NAMALWA (cell line): ENCODE measurements at regions not wholly inside any gene's neighbourhood (a gene's known extent, or its start where the extent isn't known, plus 50 kb on each side); places are given as distances from the start of the nearest gene placed in this dataset.
"Not testable (repeated sequence)": the region's sequence is repeated elsewhere in the genome, so short reads cannot be mapped to it uniquely, and the experiment has no call there.

Experiments used
- DNase-seq: peaks from one replicate; pipeline ENCODE4 v3.0.0-alpha.2; 2015; ENCODE audit warnings: low spot score

DNA sequence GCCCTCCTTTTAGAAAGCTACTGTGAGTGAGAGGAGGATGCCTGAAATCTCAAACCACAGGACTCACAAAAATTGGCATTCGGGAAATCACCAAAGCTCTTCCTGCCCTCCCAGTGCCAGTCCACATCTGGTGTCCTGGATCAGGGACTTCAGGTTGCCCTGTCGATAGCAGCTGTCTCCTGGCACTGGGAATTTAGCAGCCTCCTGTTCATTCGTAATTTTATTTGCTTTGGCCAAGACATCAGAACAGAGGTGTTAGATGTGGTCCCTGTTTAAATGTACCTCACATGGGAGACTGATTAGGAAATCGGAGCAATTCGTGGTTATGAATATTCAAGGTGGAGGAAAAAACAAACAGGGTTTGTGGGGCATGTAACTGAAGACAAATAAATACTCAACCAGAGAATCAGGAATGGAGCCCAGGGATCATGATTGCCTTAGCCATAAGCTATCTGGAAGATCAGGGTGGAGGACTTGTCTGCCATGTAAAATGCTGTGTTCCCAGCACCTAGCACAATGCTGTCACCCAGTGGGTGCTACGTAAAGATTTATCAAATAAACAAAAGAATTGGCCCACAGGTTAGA, 265.2 kb upstream of the PROK2 start:
- no peak for DNase-seq

- no peak for DNase-seq
Measured at GRCh38 chr3:72049300-72049699, 264.4 kb upstream of the PROK2 start.

DNA sequence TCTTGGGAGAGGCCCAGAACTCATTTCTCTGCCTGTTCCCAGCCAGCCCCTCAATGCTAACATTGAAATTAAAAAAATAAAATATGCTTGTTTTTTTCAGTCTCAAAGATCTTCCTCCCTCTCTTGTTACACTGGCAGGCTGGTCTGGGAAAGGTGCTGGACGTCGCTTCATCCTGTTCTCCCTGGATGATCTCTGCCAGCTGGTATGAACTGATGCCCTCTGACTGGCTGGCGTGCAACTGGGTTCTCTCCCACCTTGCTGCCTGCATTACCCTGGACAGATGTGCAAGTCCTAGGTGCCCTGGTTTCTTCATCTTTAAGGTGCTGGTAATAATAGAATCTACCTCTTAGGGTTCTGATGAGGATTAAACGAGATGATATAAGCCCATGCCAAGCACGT, 263.9 kb upstream of the PROK2 start:
- DNase-seq: no peak

GRCh38 chr3:72047221-72047871, 262.4 kb upstream of the PROK2 start:
- DNase-seq: no peak

- DNase-seq: no peak
Measured at GRCh38 chr3:72044231-72044855, 259.4 kb upstream of the PROK2 start.

GRCh38 chr3:72043204-72044133, 258.5 kb upstream of the PROK2 start:
- DNase-seq: no peak

DNA sequence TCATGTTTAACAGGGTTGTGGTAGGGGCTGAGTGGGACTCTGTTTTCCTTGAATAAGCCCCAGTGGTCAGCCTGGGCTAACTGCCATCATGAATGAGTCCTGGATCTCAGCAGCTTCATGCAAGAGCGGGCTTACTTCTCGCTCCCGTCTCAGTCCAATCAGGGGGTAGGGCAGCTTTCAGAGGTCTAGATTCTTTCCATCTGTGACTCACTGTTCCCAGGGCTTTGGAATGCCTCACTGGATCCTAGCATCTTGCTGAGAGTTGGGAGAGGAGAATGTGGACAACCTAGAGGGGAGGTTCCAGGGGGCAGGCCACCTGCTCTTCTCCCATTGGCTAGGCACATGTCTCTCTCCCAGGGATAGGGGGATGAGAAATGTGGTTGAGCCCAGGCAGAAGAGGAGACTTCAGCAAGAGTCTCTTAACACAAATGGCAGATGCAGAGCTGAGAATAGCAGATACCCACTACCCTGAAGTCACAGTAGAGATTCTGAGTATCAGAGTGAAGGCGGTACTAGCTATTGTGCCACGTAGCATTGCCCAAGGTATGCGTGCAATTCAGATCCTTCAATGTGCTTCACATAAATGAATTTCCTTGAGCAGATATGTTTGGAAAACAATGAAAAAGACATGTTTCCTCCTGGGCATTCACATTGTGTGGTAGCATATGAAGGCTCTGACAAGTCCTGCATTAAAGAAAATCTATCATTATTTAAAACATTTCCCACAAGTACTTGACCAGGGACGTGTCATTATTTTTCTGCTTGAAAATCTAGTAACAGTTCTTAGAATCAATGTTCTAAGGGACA, 257.7 kb upstream of the PROK2 start:
- DNase-seq: no peak

DNA sequence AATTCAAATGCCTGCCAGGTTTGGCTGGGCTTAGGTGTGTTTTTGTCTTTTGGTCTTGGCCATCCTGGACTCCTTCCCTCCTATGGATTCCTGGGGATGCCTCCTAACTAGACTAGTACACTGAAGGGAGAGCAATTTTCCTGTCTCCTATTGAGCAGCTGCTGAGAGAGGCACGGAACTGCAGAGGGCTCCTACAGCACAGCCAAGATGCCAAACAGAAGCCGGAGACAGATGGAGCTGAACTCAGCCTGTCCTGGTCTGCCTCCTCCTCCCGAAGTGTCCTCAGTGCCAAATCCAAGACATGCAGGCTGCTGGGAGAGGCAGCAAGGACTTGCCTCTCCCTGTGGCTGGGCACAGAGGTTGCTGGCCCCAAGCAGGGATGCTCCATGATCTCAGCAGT, 256.6 kb upstream of the PROK2 start:
- DNase-seq: no peak

GRCh38 chr3:72041076-72041475, 256.1 kb upstream of the PROK2 start:
- no peak for DNase-seq

DNA sequence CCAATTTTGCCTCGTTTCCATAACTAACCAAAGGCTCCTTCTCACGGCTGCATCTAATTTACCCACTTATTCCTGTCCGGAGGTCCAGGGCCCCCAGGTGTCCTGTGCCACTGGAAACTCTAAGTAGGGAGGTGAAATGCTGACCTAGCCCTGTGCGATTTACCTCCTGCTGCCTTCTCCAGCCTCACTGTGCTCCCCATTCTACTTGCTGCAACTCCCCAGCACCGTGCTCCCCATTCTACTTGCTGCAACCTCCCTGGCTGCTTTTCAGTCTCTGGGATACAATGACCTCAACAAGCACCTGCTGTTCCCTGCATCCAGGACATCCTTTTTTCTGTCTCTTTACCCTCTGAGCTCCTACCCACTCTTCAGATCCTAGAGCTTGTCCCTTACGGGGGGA, 254.7 kb upstream of the PROK2 start:
- DNase-seq: no peak

DNA sequence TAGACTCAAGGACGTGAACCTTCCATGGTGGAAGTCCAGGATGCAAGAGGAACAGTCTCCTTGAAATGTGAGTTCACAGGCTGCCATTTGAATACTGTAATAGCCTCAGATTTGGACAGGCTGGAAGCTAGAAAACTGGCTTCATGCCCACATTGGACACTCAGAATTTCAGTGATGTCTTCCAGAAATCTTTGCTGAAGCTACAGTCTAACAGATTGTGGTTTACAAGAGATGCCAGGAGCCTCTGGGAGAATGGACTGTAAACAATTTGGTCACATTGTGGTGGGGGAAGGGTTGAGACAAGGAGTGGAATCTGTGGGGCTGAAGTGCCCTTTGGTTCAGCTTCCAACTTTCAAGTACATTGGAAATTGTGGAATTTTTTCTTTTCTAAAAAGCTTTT, 252.0 kb upstream of the PROK2 start:
- DNase-seq: no peak

- no peak for DNase-seq
Measured at GRCh38 chr3:72035606-72036005, 250.7 kb upstream of the PROK2 start.

GRCh38 chr3:72034986-72035385, 250.0 kb upstream of the PROK2 start:
- peak; percentile 48 for DNase-seq

DNA sequence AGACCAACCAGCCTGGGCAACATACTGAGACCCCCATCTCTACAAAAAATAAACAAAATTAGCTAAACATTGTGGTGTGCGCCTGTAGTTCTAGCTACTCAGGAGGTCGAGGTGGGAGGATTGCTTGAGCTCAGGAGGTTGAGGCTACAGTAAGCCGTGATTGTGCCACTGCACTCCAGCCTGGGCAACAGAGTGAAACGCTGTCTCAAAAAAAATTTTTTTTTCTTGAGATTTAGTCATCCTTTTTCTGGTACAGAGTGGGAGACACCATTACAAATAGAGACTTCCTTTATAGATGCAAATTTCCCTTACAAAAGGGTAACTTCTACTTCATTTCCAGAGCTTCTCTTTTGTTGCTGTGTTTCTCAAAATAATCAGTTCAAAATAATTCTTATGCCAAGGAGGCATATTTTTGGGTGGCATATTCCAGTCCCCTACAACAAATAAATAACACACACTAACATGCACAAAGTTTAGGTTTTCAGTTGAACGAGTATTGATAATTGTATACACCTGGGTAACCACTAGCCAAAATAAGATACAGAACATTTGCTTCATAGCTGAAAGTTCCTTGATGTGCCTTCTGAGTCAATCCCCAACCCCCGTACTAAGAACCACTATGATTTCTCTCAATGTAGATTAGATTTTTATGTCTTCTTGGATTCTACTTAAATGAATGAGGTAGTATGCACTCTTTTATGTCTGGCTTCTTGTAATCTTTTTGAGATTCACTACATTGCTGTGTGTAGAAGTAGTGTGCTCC, 248.9 kb upstream of the PROK2 start:
- DNase-seq: no peak

- DNase-seq: no peak
Measured at GRCh38 chr3:72032441-72033135, 247.6 kb upstream of the PROK2 start.

DNA sequence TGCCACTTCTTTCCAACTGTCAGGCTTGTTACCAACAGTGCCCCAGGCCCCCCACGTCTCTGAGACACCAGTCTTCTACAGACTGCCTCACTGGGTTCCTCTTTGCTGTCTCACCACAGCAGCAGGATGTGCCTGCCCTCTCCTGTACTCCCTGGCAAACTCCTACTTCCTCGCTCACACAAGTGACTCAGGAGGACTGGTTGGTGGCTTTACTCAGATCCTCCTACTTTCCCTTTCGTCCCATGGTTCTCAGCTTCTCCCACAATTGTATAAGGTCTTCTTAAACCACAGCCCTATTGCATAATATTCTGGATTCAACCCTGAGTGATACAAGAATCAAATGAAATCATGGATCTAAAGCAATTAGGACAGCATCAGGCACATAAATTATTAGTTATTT, 246.6 kb upstream of the PROK2 start:
- DNase-seq: no peak

- DNase-seq: not testable (repeated sequence)
Measured at GRCh38 chr3:72030296-72030695, 245.3 kb upstream of the PROK2 start.

- DNase-seq: not testable (repeated sequence)
Measured at GRCh38 chr3:72028726-72029125, 243.8 kb upstream of the PROK2 start.

GRCh38 chr3:72028307-72028706, 243.4 kb upstream of the PROK2 start:
- not testable (repeated sequence) for DNase-seq

- not testable (repeated sequence) for DNase-seq
Measured at GRCh38 chr3:72027728-72028127, 242.8 kb upstream of the PROK2 start.
